ENCODE measurements at regions not wholly inside any gene's neighbourhood (a gene's known extent, or its start where the extent isn't known, plus 50 kb on each side); places are given as distances from the start of the nearest gene placed in this dataset.

DNA sequence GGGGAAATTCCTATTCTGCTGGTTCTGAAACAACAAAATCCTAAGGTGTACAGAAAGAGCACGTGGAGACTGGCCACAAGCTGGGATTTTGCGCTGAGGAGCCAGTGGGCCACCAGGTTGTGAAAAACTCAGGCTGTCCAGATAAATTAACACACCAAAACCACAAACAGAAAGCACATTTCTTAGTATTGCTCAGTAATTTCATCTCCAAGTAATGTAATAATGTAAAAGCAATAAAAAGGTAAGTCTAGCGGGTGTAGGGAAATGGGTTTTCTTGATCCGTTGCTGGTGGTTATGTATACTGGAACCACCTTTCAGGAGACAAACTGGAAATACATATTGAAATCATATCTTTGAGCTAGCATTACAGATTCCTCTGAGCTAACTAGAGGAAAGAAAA lies 195.6 kb upstream of the CNR1 start:
- TF ChIP-seq, protein P1, sequence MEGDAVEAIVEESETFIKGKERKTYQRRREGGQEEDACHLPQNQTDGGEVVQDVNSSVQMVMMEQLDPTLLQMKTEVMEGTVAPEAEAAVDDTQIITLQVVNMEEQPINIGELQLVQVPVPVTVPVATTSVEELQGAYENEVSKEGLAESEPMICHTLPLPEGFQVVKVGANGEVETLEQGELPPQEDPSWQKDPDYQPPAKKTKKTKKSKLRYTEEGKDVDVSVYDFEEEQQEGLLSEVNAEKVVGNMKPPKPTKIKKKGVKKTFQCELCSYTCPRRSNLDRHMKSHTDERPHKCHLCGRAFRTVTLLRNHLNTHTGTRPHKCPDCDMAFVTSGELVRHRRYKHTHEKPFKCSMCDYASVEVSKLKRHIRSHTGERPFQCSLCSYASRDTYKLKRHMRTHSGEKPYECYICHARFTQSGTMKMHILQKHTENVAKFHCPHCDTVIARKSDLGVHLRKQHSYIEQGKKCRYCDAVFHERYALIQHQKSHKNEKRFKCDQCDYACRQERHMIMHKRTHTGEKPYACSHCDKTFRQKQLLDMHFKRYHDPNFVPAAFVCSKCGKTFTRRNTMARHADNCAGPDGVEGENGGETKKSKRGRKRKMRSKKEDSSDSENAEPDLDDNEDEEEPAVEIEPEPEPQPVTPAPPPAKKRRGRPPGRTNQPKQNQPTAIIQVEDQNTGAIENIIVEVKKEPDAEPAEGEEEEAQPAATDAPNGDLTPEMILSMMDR (IDR thresholded peaks at IDR 0.05; ENCODE audit: extremely low read depth, missing control alignments) = no peak
- no peak for DNase-seq (ENCODE audit: low spot score)

DNA sequence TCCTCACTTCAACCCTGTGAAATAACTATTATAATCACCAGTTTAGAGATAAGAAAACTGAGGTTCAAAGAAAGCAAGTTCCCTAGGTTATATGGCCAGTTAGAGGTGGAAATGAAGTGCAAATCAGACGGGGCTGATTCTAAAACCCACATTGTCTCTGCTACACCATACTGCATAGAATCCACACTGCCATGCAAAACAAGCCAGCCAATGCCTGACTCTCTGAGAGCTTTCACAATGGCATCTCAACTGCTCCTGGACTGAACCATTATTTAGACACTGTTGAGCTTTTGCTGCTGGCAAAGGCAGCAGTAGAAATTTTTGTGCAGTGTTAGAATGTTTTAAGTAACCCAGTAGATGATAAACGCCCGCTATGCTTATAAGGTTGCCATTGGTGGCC lies 195.2 kb upstream of the CNR1 start:
- TF ChIP-seq, protein P1 (IDR thresholded peaks at IDR 0.05; ENCODE audit: extremely low read depth, missing control alignments) = no peak
- no peak for DNase-seq (ENCODE audit: low spot score)

DNA sequence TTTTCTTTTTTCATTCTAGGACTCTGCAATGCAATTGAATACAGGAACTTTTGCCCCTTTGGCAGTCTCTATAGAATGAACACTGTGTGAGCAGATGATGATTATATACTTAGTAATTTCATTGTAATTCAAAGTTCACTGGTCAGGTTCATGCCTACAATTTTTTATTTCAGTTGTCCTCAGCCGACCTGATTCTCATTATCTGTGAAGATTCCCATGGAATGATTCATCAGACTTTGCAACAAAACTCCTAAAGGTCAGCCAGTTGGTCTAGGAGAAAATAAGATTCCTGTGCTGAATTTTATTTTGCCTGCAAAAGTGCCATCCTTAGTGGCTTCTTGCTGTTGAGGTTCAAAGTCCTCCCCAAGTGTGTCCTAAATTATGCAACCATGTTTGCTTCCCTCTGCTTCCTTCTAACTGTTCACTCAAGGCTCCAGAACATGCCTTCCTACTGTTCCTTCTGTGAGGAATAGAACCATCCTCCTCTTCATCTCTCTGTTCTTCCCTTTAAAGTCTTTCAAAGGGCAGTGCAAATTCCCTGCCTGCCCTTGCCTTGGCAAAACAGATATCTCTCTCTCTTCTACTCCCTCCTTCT lies 194.2 kb upstream of the CNR1 start:
- TF ChIP-seq, protein P1 (IDR thresholded peaks at IDR 0.05; ENCODE audit: extremely low read depth, missing control alignments) = no peak
- no peak for DNase-seq (ENCODE audit: low spot score)

DNA sequence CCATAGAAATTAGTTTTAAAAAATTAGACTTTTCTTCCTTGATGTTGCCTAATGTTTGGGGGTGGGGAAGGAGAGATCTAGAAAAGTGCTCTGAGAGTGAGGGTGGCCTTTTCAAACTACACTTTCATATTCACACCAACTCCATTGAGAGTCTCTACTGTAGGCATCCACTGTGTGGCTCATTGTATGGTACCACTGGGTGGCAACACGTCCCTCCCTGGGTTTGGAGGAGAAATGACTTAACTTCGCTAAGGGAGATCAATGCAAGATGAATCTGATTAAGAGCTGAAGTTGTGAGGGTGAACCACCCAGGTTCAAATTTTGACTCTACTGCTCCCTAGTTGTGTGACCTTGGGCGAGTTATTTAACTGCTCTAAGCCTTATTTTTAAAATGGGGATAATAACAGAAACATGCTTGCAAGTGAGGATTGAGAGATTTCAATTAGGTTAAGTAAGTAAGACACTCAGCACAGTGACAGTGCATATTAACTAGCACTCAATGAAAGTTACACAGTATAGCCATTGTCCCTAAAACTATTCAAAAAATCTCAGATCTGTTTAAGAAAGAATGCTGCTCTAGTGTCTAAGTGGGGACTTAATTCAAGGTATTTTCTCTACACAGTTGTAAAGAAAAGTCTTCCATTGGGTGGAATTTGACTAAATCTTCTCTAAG lies 193.5 kb upstream of the CNR1 start:
- no peak for DNase-seq (ENCODE audit: low spot score)
- TF ChIP-seq, protein P1 (IDR thresholded peaks at IDR 0.05; ENCODE audit: extremely low read depth, missing control alignments) = no peak

DNA sequence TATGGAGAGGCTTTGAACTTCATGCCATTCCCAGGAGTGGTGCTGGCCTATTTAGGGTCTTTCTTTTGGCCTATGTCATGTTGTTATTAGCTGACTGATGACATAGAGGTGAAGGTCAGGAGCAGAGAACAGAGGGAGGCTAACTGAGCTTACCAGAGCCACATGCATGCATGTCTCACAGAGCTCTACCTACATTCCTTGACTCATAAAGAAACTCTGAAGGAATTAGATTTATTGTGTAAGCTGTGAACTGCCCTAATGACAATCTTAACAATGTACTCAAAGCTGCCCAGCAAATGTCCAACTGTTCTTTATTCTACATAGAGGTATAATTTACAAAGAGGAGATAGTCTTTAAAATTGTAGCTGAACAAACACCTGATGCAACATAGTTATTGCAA lies 192.7 kb upstream of the CNR1 start:
- DNase-seq (ENCODE audit: low spot score) = no peak
- TF ChIP-seq, protein P1 (IDR thresholded peaks at IDR 0.05; ENCODE audit: extremely low read depth, missing control alignments) = no peak

DNA sequence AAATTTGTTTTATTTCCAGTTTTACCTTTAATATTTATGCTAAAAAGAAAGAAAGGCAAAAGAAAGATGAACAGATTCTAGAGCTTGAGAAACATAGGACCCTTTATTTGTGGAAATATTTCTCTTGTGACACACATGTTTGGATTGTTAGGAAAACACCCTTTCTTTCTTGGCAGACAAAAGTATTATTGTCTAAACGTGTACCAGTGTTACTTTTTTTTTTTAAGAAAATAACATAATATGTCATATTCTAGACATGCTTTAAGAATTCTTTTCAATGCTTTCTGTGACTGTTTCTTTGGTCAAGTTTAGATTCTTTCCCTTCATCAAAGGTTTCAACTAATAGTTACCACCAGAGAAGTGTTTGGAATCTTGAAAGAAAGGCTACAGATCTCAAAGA lies 183.4 kb upstream of the CNR1 start:
- TF ChIP-seq, protein P1 (IDR thresholded peaks at IDR 0.05; ENCODE audit: extremely low read depth, missing control alignments) = no peak
- DNase-seq (ENCODE audit: low spot score) = no peak

DNA sequence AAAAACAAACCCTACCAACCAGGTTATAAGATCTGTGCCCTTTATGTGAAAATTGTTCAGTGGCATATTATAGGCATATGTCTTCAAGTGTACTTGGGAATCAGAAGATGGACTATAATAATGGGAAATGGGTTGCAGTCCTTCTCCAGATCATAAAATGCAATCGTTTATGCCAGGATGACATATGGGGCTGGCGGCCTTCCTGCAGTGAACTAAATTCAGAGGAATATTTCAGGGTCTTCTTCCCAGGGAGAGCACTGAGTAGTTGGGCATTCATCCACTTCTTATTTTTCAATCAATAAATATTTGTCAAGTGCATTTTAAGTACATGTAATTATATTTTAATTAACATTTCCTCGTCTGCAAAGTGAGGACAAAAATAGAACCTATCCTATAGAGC lies 176.2 kb upstream of the CNR1 start:
- DNase-seq (ENCODE audit: low spot score) = no peak
- TF ChIP-seq, protein P1 (IDR thresholded peaks at IDR 0.05; ENCODE audit: extremely low read depth, missing control alignments) = no peak
